CD8-positive, alpha-beta memory T cell (primary cell): ENCODE measurements at regions not wholly inside any gene's neighbourhood (a gene's known extent, or its start where the extent isn't known, plus 50 kb on each side); places are given as distances from the start of the nearest gene placed in this dataset.

Source experiments
- CTCF ChIA-PET: fragments of 350-600 bp; sonication (Branson Sonifier 250); formaldehyde crosslinking; loops from one replicate; lab custom pipeline; 2021; ENCODE audit warnings: antibody characterized with exemption; lab: Charles Lee
- POLR2A ChIA-PET: fragments of 350-600 bp; sonication (Branson Sonifier 250); formaldehyde crosslinking; loops from one replicate; lab custom pipeline; 2021; ENCODE audit warnings: antibody characterized with exemption; lab: Charles Lee
- DNase-seq, 5 donors: peaks; one replicate each; pipeline versions ENCODE4 v3.0.0 to v3.0.0-alpha.2; 2020 to 2022; ENCODE audit warnings: mixed read lengths in 1 of 5
- H3K27ac ChIP-seq: one replicate; pipeline ENCODE4 v1.7.0; 2013; ENCODE audit warnings: low read depth, mild to moderate bottlenecking, low read length, moderate library complexity
- H3K27me3 ChIP-seq: 2 replicates; pipeline ENCODE4 v1.7.0; 2013; ENCODE audit warnings: low read length, mild to moderate bottlenecking; ENCODE audit not compliant: insufficient read depth, poor library complexity, severe bottlenecking
- H3K36me3 ChIP-seq: 2 replicates; pipeline ENCODE4 v1.7.0; 2013; ENCODE audit warnings: mild to moderate bottlenecking, low read length, moderate library complexity; ENCODE audit not compliant: insufficient read depth
- H3K4me1 ChIP-seq: 2 replicates; pipeline ENCODE4 v1.7.0; 2013; ENCODE audit warnings: mild to moderate bottlenecking, low read length, moderate library complexity; ENCODE audit not compliant: insufficient read depth
- H3K4me3 ChIP-seq: 2 replicates; pipeline ENCODE4 v1.7.0; 2013; ENCODE audit warnings: mild to moderate bottlenecking, low read length
- H3K9me3 ChIP-seq: 2 replicates; pipeline ENCODE4 v1.7.0; 2013; ENCODE audit warnings: mild to moderate bottlenecking, low read length
- H3K27ac Mint-ChIP-seq, 8 donors: one replicate each; pipeline ENCODE4 v1.8.0; 2020 to 2021; ENCODE audit warnings: mixed read lengths in 8 of 8, mild to moderate bottlenecking in 6 of 8, inconsistent platforms in 3 of 8, moderate library complexity in 3 of 8
- H3K27me3 Mint-ChIP-seq, 2 donors: one replicate each; pipeline ENCODE4 v1.8.0; 2020 to 2021; ENCODE audit warnings: mixed read lengths in 2 of 2, mild to moderate bottlenecking in 1 of 2, moderate library complexity in 1 of 2
- H3K36me3 Mint-ChIP-seq, 3 donors: one replicate each; pipeline ENCODE4 v1.8.0; 2020 to 2021; ENCODE audit warnings: mixed read lengths in 3 of 3, inconsistent platforms in 1 of 3, mild to moderate bottlenecking in 1 of 3
- H3K4me1 Mint-ChIP-seq, 3 donors: one replicate each; pipeline ENCODE4 v1.8.0; 2020 to 2021; ENCODE audit warnings: mixed read lengths in 3 of 3, inconsistent platforms in 1 of 3, mild to moderate bottlenecking in 1 of 3
- H3K4me3 Mint-ChIP-seq, 7 donors: one replicate each; pipeline ENCODE4 v1.8.0; 2020 to 2021; ENCODE audit warnings: mixed read lengths in 7 of 7, mild to moderate bottlenecking in 6 of 7, moderate library complexity in 4 of 7, inconsistent platforms in 2 of 7
- H3K9me3 Mint-ChIP-seq, 5 donors: one replicate each; pipeline ENCODE4 v1.8.0; 2020 to 2022; ENCODE audit warnings: mixed read lengths in 5 of 5, mild to moderate bottlenecking in 3 of 5, moderate library complexity in 2 of 5, inconsistent platforms in 1 of 5

- POLR2A ChIA-PET, result no interaction called here
- Histone ChIP-seq H3K27ac (no peak overlapping the region), H3K9me3 (no peaks in the 10 kb centered on the region), H3K4me1 (no peaks in the 10 kb centered on the region), H3K27me3 (no peaks in the 10 kb centered on the region), H3K4me3 (no peak overlapping the region), H3K36me3 (no peaks in the 10 kb centered on the region)
- DNase-seq, result no peak
- Mint-ChIP-seq H3K4me1 (no peaks in the 10 kb centered on the region), H3K36me3 (no peaks in the 10 kb centered on the region), H3K9me3 (peaks cover 0 to 2% (median 0%) of the 10 kb centered on the region in 5 donors), H3K4me3 (no peak overlapping the region), H3K27me3 (no peaks in the 10 kb centered on the region), H3K27ac (no peak overlapping the region)
- CTCF ChIA-PET, result no interaction called here
Measured at GRCh38 chrX:98409867-98410266, 1526.2 kb downstream of the RPA4 start.

GRCh38 chrX:98412058-98412457, 1528.3 kb downstream of the RPA4 start:
- H3K9me3 ChIP-seq, result no peaks in the 10 kb centered on the region
- no peak overlapping the region for H3K27ac ChIP-seq
- Mint-ChIP-seq H3K36me3 (no peaks in the 10 kb centered on the region), H3K4me1 (no peaks in the 10 kb centered on the region), H3K4me3 (no peak overlapping the region), H3K27ac (no peak overlapping the region), H3K9me3 (peaks cover 0 to 2% (median 0%) of the 10 kb centered on the region in 5 donors), H3K27me3 (no peaks in the 10 kb centered on the region)
- H3K27me3 ChIP-seq, result no peaks in the 10 kb centered on the region
- DNase-seq, result no peak
- H3K4me1 ChIP-seq, result no peaks in the 10 kb centered on the region
- H3K4me3 ChIP-seq, result no peak overlapping the region
- H3K36me3 ChIP-seq, result no peaks in the 10 kb centered on the region
- POLR2A ChIA-PET, result no interaction called here
- CTCF ChIA-PET, result no interaction called here

DNA sequence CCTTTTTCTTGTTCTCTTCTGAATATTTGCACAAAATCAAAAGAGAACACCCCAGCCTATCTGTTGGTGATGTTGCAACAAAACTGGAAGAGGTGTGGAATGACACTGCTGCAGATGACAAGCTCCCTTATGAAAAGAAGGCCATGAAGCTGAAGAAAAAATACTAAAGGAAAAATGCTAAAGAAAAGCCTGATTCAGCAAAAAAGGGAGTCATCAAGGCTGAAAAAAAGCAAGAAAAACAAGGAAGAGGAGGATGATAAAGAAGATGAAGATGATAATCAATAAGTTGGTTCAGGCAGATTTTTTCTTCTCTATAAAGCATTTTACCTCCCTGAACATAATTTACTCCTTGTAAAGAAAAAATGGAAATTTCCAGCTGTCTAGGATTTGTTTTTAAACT, 1538.8 kb downstream of the RPA4 start:
- Mint-ChIP-seq H3K27me3 (no peaks in the 10 kb centered on the region), H3K27ac (no peak overlapping the region), H3K4me3 (no peak overlapping the region), H3K4me1 (no peaks in the 10 kb centered on the region), H3K9me3 (peaks cover 0 to 5% (median 0%) of the 10 kb centered on the region in 5 donors), H3K36me3 (no peaks in the 10 kb centered on the region)
- no peaks in the 10 kb centered on the region for H3K36me3 ChIP-seq
- no peaks in the 10 kb centered on the region for H3K9me3 ChIP-seq
- no peak for DNase-seq
- ChIA-PET CTCF (no interaction called here), POLR2A (no interaction called here)
- H3K4me1 ChIP-seq, result no peaks in the 10 kb centered on the region
- no peaks in the 10 kb centered on the region for H3K27me3 ChIP-seq
- H3K27ac ChIP-seq, result no peak overlapping the region
- no peak overlapping the region for H3K4me3 ChIP-seq

DNA sequence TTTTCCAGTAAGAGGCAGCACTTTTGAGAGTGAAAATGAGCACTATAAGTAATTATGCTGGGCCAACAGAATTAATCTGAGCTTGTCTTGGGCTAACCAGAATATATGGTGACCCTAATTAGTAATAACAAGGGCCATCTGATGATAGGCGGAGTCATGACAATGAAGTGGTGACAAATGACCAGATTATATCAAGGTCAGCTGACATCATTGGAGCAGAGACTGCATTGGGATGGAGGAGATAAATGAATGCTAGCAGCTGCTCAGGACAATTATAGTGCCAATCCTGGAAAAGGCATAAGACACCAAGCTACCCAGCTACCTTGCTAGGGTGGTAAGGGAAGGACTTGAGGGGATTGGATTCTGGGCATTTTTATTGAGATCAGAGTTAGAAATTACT, 1548.7 kb downstream of the RPA4 start:
- Mint-ChIP-seq H3K27ac (no peak overlapping the region), H3K4me1 (no peaks in the 10 kb centered on the region), H3K27me3 (no peaks in the 10 kb centered on the region), H3K4me3 (no peak overlapping the region), H3K36me3 (no peaks in the 10 kb centered on the region), H3K9me3 (peaks cover 0 to 3% (median 0%) of the 10 kb centered on the region in 5 donors)
- no peak for DNase-seq
- CTCF ChIA-PET, result no interaction called here
- no peak overlapping the region for H3K4me3 ChIP-seq
- no peaks in the 10 kb centered on the region for H3K27me3 ChIP-seq
- no peaks in the 10 kb centered on the region for H3K9me3 ChIP-seq
- POLR2A ChIA-PET, result no interaction called here
- no peaks in the 10 kb centered on the region for H3K4me1 ChIP-seq
- no peaks in the 10 kb centered on the region for H3K36me3 ChIP-seq
- no peak overlapping the region for H3K27ac ChIP-seq

DNA sequence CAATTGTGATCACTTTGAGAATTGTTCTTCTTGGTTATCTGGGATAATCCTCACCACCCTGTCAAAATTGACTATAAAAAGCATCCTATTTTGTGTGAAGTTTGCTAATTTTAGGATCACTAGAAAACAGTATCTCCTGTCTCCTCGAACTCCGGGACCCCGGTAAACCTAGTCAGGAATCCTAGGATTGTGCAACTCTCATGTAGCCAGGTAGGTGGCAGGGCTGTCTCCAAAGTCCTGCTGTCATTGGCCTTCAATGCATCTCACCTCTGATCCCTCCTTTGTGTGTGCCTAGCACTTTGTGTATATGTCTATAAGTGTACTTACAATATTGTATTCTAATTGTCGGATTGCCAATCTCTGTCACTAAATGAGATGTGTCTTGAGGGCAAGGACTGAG, 1564.8 kb downstream of the RPA4 start:
- no peak overlapping the region for H3K4me3 ChIP-seq
- no peaks in the 10 kb centered on the region for H3K36me3 ChIP-seq
- H3K4me1 ChIP-seq, result no peaks in the 10 kb centered on the region
- H3K27ac ChIP-seq, result no peak overlapping the region
- ChIA-PET POLR2A (no interaction called here), CTCF (no interaction called here)
- H3K36me3 Mint-ChIP-seq, result no peaks in the 10 kb centered on the region
- H3K27me3 ChIP-seq, result no peaks in the 10 kb centered on the region
- no peaks in the 10 kb centered on the region for H3K4me1 Mint-ChIP-seq
- no peaks in the 10 kb centered on the region for H3K27me3 Mint-ChIP-seq
- peaks cover 0 to 2% (median 0%) of the 10 kb centered on the region in 5 donors for H3K9me3 Mint-ChIP-seq
- no peak for DNase-seq
- no peak overlapping the region for H3K27ac Mint-ChIP-seq
- H3K9me3 ChIP-seq, result no peaks in the 10 kb centered on the region
- H3K4me3 Mint-ChIP-seq, result no peak overlapping the region

DNA sequence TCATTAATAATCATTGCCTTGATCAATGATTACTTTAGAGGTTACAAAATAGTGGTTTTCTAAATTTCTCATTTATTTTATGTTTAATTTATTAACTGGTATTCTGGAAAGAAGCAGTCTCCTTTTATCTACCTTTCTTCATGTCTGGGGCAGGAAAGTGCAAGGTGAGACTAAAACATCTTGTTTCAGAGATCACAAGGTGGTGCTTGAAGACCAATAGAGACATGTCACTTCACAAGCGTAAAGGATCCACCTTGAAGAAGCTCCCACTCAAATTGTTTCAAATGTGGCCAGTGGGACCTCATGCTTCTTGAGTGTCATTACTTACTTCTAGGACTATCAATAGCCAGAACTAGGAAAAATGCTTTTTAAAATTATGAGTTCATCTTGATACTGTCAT, 1568.7 kb downstream of the RPA4 start:
- Histone ChIP-seq H3K9me3 (no peaks in the 10 kb centered on the region), H3K27me3 (no peaks in the 10 kb centered on the region), H3K36me3 (no peaks in the 10 kb centered on the region), H3K4me3 (no peak overlapping the region), H3K27ac (no peak overlapping the region), H3K4me1 (no peaks in the 10 kb centered on the region)
- Mint-ChIP-seq H3K27me3 (no peaks in the 10 kb centered on the region), H3K9me3 (peaks cover 0 to 2% (median 0%) of the 10 kb centered on the region in 5 donors), H3K36me3 (no peaks in the 10 kb centered on the region), H3K4me3 (no peak overlapping the region), H3K27ac (no peak overlapping the region), H3K4me1 (no peaks in the 10 kb centered on the region)
- no peak for DNase-seq
- POLR2A ChIA-PET, result no interaction called here
- CTCF ChIA-PET, result no interaction called here

DNA sequence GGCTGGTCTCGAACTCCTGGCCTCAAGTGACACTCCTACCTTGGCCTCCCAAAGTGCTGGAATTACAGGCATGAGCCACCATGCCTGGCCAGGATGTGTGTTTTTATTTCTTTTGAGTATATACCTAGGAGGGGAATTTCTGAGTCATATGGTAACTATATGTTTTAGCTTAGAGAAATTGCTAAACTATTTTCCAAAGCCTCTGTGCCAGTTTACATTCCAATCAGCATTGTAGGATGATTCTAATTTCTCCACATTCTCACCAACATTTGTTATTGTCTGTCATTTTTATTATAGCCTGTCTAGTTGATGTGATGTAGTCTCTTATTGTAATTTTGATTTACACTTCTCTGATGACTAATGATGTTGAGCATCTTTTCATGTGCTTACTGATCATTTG, 1576.0 kb downstream of the RPA4 start:
- no peak overlapping the region for H3K4me3 ChIP-seq
- H3K4me1 ChIP-seq, result no peaks in the 10 kb centered on the region
- Mint-ChIP-seq H3K4me3 (no peak overlapping the region), H3K36me3 (no peaks in the 10 kb centered on the region), H3K9me3 (no peaks in the 10 kb centered on the region), H3K27me3 (no peaks in the 10 kb centered on the region), H3K4me1 (no peaks in the 10 kb centered on the region), H3K27ac (no peak overlapping the region)
- no peaks in the 10 kb centered on the region for H3K9me3 ChIP-seq
- CTCF ChIA-PET, result no interaction called here
- H3K36me3 ChIP-seq, result no peaks in the 10 kb centered on the region
- POLR2A ChIA-PET, result no interaction called here
- H3K27ac ChIP-seq, result no peak overlapping the region
- no peak for DNase-seq
- H3K27me3 ChIP-seq, result no peaks in the 10 kb centered on the region

DNA sequence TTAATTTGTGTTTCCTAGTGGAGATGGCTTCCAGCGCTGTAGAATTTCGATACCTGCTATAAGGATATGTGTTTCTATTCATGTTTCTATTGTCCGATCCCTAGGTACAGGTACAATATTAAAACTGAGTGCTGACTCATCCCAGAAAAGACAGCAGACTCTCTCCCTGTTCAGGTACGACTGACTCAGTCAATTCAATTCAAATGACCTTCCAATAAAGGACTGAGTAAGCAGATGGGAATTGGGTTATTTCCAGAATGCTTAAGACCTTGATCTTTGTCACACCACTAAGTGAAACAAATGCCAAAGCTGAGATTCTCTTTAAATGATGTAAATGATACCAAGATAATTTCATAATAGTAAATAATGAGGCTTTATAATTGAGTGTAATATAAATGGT, 1596.9 kb downstream of the RPA4 start:
- no peak overlapping the region for H3K27ac Mint-ChIP-seq
- H3K9me3 ChIP-seq, result no peaks in the 10 kb centered on the region
- no peaks in the 10 kb centered on the region for H3K36me3 Mint-ChIP-seq
- CTCF ChIA-PET, result no interaction called here
- DNase-seq, result no peak
- no peaks in the 10 kb centered on the region for H3K4me1 ChIP-seq
- POLR2A ChIA-PET, result no interaction called here
- H3K4me3 ChIP-seq, result no peak overlapping the region
- no peak overlapping the region for H3K27ac ChIP-seq
- H3K36me3 ChIP-seq, result no peaks in the 10 kb centered on the region
- no peak overlapping the region for H3K4me3 Mint-ChIP-seq
- H3K27me3 ChIP-seq, result no peaks in the 10 kb centered on the region
- H3K27me3 Mint-ChIP-seq, result no peaks in the 10 kb centered on the region
- peaks cover 0 to 3% (median 0%) of the 10 kb centered on the region in 5 donors for H3K9me3 Mint-ChIP-seq
- no peaks in the 10 kb centered on the region for H3K4me1 Mint-ChIP-seq

- H3K4me3 Mint-ChIP-seq, result no peak overlapping the region
- POLR2A ChIA-PET, result no interaction called here
Measured at GRCh38 chrX:98481636-98482035, 1597.9 kb downstream of the RPA4 start.

More at GRCh38 chrX:98481636-98482035, 1597.9 kb downstream of the RPA4 start:
- no peaks in the 10 kb centered on the region for H3K4me1 ChIP-seq
- H3K9me3 ChIP-seq, result no peaks in the 10 kb centered on the region
- H3K4me1 Mint-ChIP-seq, result no peaks in the 10 kb centered on the region
- no peak overlapping the region for H3K4me3 ChIP-seq
- DNase-seq, result no peak
- H3K27ac Mint-ChIP-seq, result no peak overlapping the region
- H3K36me3 ChIP-seq, result no peaks in the 10 kb centered on the region
- CTCF ChIA-PET, result no interaction called here
- H3K27me3 ChIP-seq, result no peaks in the 10 kb centered on the region
- H3K36me3 Mint-ChIP-seq, result no peaks in the 10 kb centered on the region
- H3K27ac ChIP-seq, result no peak overlapping the region
- H3K9me3 Mint-ChIP-seq, result peaks cover 0 to 3% (median 0%) of the 10 kb centered on the region in 5 donors
- H3K27me3 Mint-ChIP-seq, result no peaks in the 10 kb centered on the region
